Ishikawa (cell line): ENCODE measurements at regions not wholly inside any gene's neighbourhood (a gene's known extent, or its start where the extent isn't known, plus 50 kb on each side); places are given as distances from the start of the nearest gene placed in this dataset.

ENCODE experiments used
- CEBPB ChIP-seq: IDR thresholded peaks from 2 replicates; pipeline ENCODE4 v1.6.1; 2012
- CREB1 ChIP-seq: IDR thresholded peaks from 2 replicates; pipeline ENCODE4 v1.6.1; 2012; ENCODE audit warnings: low read depth
- EGR1 ChIP-seq: IDR thresholded peaks from 2 replicates; pipeline ENCODE4 v1.6.1; 2012
- EP300 ChIP-seq: IDR thresholded peaks from 2 replicates; pipeline ENCODE4 v1.6.1; 2012; ENCODE audit warnings: borderline replicate concordance
- FOXM1 ChIP-seq: IDR thresholded peaks from 2 replicates; pipeline ENCODE4 v1.6.1; 2012; ENCODE audit warnings: low read depth, borderline replicate concordance
- NFIC ChIP-seq: IDR thresholded peaks from 2 replicates; pipeline ENCODE4 v1.6.1; 2012
- RAD21 ChIP-seq: IDR thresholded peaks from 2 replicates; pipeline ENCODE4 v1.6.1; 2012; ENCODE audit warnings: low read depth
- TAF1 ChIP-seq: IDR thresholded peaks from 2 replicates; pipeline ENCODE4 v1.6.1; 2012; ENCODE audit warnings: low read depth, mild to moderate bottlenecking
- TCF12 ChIP-seq: IDR thresholded peaks from 2 replicates; pipeline ENCODE4 v1.6.1; 2012; ENCODE audit warnings: low read depth
- TEAD4 ChIP-seq: IDR thresholded peaks from 2 replicates; pipeline ENCODE4 v1.6.1; 2012
- YY1 ChIP-seq: IDR thresholded peaks from 2 replicates; pipeline ENCODE4 v1.6.1; 2012; ENCODE audit warnings: low read depth
- ZBTB7A ChIP-seq: IDR thresholded peaks from 2 replicates; pipeline ENCODE4 v1.6.1; 2012; ENCODE audit warnings: low read depth
- TF ChIP-seq, protein P1 (sequence below): IDR thresholded peaks from 2 replicates; pipeline ENCODE4 v1.6.1; 2012; ENCODE audit warnings: low read depth, mild to moderate bottlenecking
- TF ChIP-seq, protein P2 (sequence below): IDR thresholded peaks from 2 replicates; pipeline ENCODE4 v1.6.1; 2012
- TF ChIP-seq, protein P3 (sequence below): IDR thresholded peaks from 2 replicates; pipeline ENCODE4 v1.6.1; 2012

- no peak for TF ChIP-seq NFIC
- TF ChIP-seq CREB1: no peak
- TF ChIP-seq TCF12: no peak
- TF ChIP-seq, protein P1, sequence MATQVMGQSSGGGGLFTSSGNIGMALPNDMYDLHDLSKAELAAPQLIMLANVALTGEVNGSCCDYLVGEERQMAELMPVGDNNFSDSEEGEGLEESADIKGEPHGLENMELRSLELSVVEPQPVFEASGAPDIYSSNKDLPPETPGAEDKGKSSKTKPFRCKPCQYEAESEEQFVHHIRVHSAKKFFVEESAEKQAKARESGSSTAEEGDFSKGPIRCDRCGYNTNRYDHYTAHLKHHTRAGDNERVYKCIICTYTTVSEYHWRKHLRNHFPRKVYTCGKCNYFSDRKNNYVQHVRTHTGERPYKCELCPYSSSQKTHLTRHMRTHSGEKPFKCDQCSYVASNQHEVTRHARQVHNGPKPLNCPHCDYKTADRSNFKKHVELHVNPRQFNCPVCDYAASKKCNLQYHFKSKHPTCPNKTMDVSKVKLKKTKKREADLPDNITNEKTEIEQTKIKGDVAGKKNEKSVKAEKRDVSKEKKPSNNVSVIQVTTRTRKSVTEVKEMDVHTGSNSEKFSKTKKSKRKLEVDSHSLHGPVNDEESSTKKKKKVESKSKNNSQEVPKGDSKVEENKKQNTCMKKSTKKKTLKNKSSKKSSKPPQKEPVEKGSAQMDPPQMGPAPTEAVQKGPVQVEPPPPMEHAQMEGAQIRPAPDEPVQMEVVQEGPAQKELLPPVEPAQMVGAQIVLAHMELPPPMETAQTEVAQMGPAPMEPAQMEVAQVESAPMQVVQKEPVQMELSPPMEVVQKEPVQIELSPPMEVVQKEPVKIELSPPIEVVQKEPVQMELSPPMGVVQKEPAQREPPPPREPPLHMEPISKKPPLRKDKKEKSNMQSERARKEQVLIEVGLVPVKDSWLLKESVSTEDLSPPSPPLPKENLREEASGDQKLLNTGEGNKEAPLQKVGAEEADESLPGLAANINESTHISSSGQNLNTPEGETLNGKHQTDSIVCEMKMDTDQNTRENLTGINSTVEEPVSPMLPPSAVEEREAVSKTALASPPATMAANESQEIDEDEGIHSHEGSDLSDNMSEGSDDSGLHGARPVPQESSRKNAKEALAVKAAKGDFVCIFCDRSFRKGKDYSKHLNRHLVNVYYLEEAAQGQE: no peak
- TF ChIP-seq, protein P2, sequence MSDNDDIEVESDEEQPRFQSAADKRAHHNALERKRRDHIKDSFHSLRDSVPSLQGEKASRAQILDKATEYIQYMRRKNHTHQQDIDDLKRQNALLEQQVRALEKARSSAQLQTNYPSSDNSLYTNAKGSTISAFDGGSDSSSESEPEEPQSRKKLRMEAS: no peak
- TF ChIP-seq YY1: no peak
- TF ChIP-seq TAF1: no peak
- no peak for TF ChIP-seq RAD21
- TF ChIP-seq EGR1: no peak
- no peak for TF ChIP-seq CEBPB
- no peak for TF ChIP-seq FOXM1
- no peak for TF ChIP-seq EP300
- TF ChIP-seq ZBTB7A: no peak
- TF ChIP-seq, protein P3, sequence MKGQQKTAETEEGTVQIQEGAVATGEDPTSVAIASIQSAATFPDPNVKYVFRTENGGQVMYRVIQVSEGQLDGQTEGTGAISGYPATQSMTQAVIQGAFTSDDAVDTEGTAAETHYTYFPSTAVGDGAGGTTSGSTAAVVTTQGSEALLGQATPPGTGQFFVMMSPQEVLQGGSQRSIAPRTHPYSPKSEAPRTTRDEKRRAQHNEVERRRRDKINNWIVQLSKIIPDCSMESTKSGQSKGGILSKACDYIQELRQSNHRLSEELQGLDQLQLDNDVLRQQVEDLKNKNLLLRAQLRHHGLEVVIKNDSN: no peak
These were observed 270.4 kb upstream of the TMEM161B start for GRCh38 chr5:88539026-88539425.

GRCh38 chr5:88536146-88536545, 267.5 kb upstream of the TMEM161B start:
- TF ChIP-seq, protein P1: no peak
- TF ChIP-seq CEBPB (no peak), ZBTB7A (no peak), EP300 (no peak), TCF12 (no peak), NFIC (no peak), TEAD4 (no peak), EGR1 (no peak), CREB1 (no peak), TAF1 (no peak), FOXM1 (no peak), YY1 (no peak), RAD21 (no peak)
- TF ChIP-seq, protein P3: no peak
- TF ChIP-seq, protein P2: no peak

DNA sequence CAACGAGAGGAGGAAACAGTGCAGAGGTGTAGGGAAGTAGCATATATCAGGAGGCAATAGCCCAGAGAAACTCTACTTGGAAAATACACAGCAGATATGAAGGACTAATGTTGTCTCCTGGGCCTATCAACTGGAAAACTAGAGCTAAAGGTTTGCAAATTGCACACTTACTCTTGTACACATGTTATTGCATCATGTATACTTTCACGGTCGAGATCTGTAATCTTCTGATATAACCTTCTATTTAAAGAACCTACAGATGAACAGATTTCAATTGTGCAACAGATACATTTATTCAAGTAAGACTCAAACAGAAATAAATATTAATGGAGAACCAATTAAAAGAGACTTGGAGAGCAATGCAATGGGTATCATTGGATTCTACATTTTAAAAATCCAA, 256.3 kb upstream of the TMEM161B start:
- no peak for TF ChIP-seq EGR1

DNA sequence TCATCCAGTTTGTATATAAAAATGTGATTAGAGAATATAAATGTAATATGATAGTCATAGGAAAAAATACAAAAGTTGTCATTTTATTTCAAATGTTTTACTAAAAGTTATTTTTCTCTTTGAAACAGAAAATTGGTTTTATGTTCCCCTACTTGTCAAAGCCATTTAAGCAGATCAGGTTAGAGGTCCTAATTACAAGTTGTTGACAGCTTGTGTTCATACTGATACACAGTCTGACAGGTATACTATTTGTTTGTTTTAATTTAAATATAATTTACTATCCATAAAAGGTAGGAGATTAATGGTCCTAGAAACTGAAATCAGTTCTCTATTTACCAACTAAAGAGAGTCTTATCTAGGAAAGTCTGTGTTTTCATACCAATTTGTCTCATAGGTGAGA, 250.4 kb upstream of the TMEM161B start:
- TF ChIP-seq ZBTB7A (no peak), TEAD4 (no peak), CREB1 (no peak)
- TF ChIP-seq, protein P2: no peak
- TF ChIP-seq, protein P3: no peak

GRCh38 chr5:88518131-88519016, 249.7 kb upstream of the TMEM161B start:
- TF ChIP-seq, protein P2: no peak
- TF ChIP-seq YY1: no peak
- no peak for TF ChIP-seq EGR1
- TF ChIP-seq FOXM1: no peak
- no peak for TF ChIP-seq CREB1
- no peak for TF ChIP-seq ZBTB7A
- TF ChIP-seq TCF12: no peak
- no peak for TF ChIP-seq CEBPB
- no peak for TF ChIP-seq RAD21
- no peak for TF ChIP-seq EP300
